CD14-positive monocyte (primary cell): ENCODE measurements at regions not wholly inside any gene's neighbourhood (a gene's known extent, or its start where the extent isn't known, plus 50 kb on each side); places are given as distances from the start of the nearest gene placed in this dataset.

ENCODE experiments used
- DNase-seq, 3 donors: peaks; one replicate each; pipeline ENCODE4 v3.0.0-alpha.2; 2011 to 2022
- H2AFZ ChIP-seq: 2 replicates; pipeline ENCODE4 v1.6.0; 2012; ENCODE audit warnings: mild to moderate bottlenecking, low read depth, low read length, inconsistent platforms; ENCODE audit not compliant: insufficient read depth, poor library complexity, severe bottlenecking
- H3K27ac ChIP-seq, 2 donors: 1 replicate in 1 of 2; 2 replicates in 1 of 2; pipeline ENCODE4 v1.5.1; 2012 to 2013; ENCODE audit warnings: low read length in 2 of 2, control low read depth in 1 of 2, inconsistent platforms in 1 of 2, low read depth in 1 of 2, mild to moderate bottlenecking in 1 of 2
- H3K27me3 ChIP-seq, 2 donors: one replicate each; pipeline versions ENCODE4 v1.6.0 to v1.6.1; 2011 to 2013; ENCODE audit warnings: low read length in 2 of 2; ENCODE audit not compliant: control insufficient read depth in 2 of 2, insufficient read depth in 2 of 2
- H3K36me3 ChIP-seq, 2 donors: replicated peaks in 1 of 2; 1 replicate in 1 of 2; 2 replicates in 1 of 2; pipeline versions ENCODE4 v1.5.1 to v1.6.1; 2012 to 2013; ENCODE audit warnings: low read length in 2 of 2, control low read depth in 1 of 2, inconsistent platforms in 1 of 2, mild to moderate bottlenecking in 1 of 2; ENCODE audit not compliant: insufficient read depth in 2 of 2, control insufficient read depth in 1 of 2
- H3K4me1 ChIP-seq, 2 donors: 1 replicate in 1 of 2; 2 replicates in 1 of 2; pipeline versions ENCODE4 v1.5.1 to v1.6.1; 2012 to 2013; ENCODE audit warnings: low read length in 2 of 2, control low read depth in 1 of 2, inconsistent platforms in 1 of 2, mild to moderate bottlenecking in 1 of 2, moderate library complexity in 1 of 2; ENCODE audit not compliant: insufficient read depth in 2 of 2, control insufficient read depth in 1 of 2
- H3K4me2 ChIP-seq: replicated peaks from 2 replicates; pipeline ENCODE3; 2012; ENCODE audit warnings: low read length, moderate library complexity, mild to moderate bottlenecking; ENCODE audit not compliant: poor library complexity, severe bottlenecking; ENCODE audit errors: extremely low read depth
- H3K4me3 ChIP-seq, 3 experiments: fragments of 200-600 bp in 1 of 3; sonication (generic) in 1 of 3; replicated peaks in 1 of 3; 1 replicate in 2 of 3; 2 replicates in 1 of 3; pipeline ENCODE4 v1.5.1; 2011 to 2013; ENCODE audit warnings: low read length in 3 of 3, mild to moderate bottlenecking in 3 of 3, control low read depth in 2 of 3, low read depth in 2 of 3, inconsistent platforms in 1 of 3, moderate library complexity in 1 of 3
- H3K79me2 ChIP-seq: 2 replicates; pipeline ENCODE4 v1.6.0; 2012; ENCODE audit warnings: mild to moderate bottlenecking, control low read depth, inconsistent platforms, low read length, moderate library complexity; ENCODE audit not compliant: insufficient read depth
- H3K9ac ChIP-seq: 2 replicates; pipeline ENCODE4 v1.6.0; 2017; ENCODE audit warnings: low read length, mild to moderate bottlenecking; ENCODE audit not compliant: insufficient read depth, poor library complexity, severe bottlenecking
- H3K9me3 ChIP-seq, 2 donors: replicated peaks in 1 of 2; 1 replicate in 1 of 2; 2 replicates in 1 of 2; pipeline versions ENCODE4 v1.5.1 to v1.6.1; 2012 to 2013; ENCODE audit warnings: low read length in 2 of 2, control low read depth in 1 of 2; ENCODE audit not compliant: control insufficient read depth in 1 of 2, insufficient read depth in 1 of 2
- H4K20me1 ChIP-seq: 2 replicates; pipeline ENCODE4 v1.6.0; 2012; ENCODE audit warnings: mild to moderate bottlenecking, low read length, control low read depth, moderate library complexity; ENCODE audit not compliant: insufficient read depth
- H3K27ac Mint-ChIP-seq, 7 donors: one replicate each; pipeline ENCODE4 v1.8.0; 2020; ENCODE audit warnings: mild to moderate bottlenecking in 7 of 7, mixed read lengths in 7 of 7, moderate library complexity in 6 of 7, inconsistent platforms in 2 of 7
- H3K27me3 Mint-ChIP-seq, 3 donors: one replicate each; pipeline ENCODE4 v1.8.0; 2021 to 2022; ENCODE audit warnings: low read depth in 3 of 3, mild to moderate bottlenecking in 3 of 3, mixed read lengths in 3 of 3, moderate library complexity in 3 of 3, inconsistent platforms in 1 of 3
- H3K36me3 Mint-ChIP-seq, 2 donors: one replicate each; pipeline ENCODE4 v1.8.0; 2020; ENCODE audit warnings: mixed read lengths in 2 of 2, inconsistent platforms in 1 of 2, mild to moderate bottlenecking in 1 of 2
- H3K4me1 Mint-ChIP-seq: one replicate; pipeline ENCODE4 v1.8.0; 2020; ENCODE audit warnings: mild to moderate bottlenecking, mixed read lengths
- H3K4me3 Mint-ChIP-seq, 2 donors: one replicate each; pipeline ENCODE4 v1.8.0; 2020; ENCODE audit warnings: mild to moderate bottlenecking in 2 of 2, mixed read lengths in 2 of 2, moderate library complexity in 1 of 2
- H3K9me3 Mint-ChIP-seq, 7 donors: one replicate each; pipeline ENCODE4 v1.8.0; 2020 to 2022; ENCODE audit warnings: mixed read lengths in 7 of 7, mild to moderate bottlenecking in 6 of 7, moderate library complexity in 6 of 7, inconsistent platforms in 2 of 7
- WGBS: methylation state at CpG from one replicate; pipeline ENCODE4 v1.1.5; 2013; ENCODE audit warnings: missing lambda C conversion rate; ENCODE audit not compliant: insufficient coverage; 5-methylcytosine and 5-hydroxymethylcytosine counted together
- intact Hi-C, 2 donors: fragments of 100-400 bp; cut with micrococcal nuclease; formaldehyde crosslinking; loops; one replicate each; pipeline versions ENCODE4 v1.15.0 to v1.15.1; 2023
- TF ChIP-seq, protein P1 (sequence below): fragments of 200-600 bp; IDR thresholded peaks from one replicate; pipeline ENCODE4 v1.8.0; 2022; ENCODE audit warnings: antibody characterized with exemption, mild to moderate bottlenecking

DNA sequence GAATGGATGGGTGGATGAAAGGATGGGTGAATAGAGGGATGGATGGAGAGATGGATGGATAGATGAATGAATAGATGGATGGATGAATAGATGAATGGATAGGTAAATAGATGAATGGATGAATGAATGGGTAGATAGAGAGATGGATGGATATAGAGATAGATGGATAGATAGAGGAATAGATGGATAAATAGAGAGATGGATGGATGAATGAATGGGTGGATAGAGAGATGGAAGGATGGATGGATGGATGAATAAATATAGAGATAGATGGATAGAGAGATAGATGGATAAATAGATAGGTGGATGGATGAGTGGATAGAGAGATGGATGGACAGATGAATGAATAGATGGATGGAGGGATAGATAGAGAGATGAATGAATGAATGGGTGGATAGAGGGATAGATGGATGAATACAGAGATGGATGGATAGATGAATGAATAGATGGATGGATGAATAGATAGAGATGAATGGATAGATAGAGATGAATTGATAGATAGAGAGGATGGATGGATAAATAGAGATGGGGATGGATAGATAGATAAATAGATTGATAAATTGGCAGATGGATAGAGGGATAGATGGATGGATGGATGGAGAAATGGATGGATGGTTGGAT is 106.7 kb upstream of the SOX1 start:
- Histone ChIP-seq H3K9me3 (peaks cover 0 to 6% of the 10 kb centered on the region in 2 donors), H2AFZ (no peak overlapping the region), H3K4me3 (no peak overlapping the region), H3K27me3 (no peaks in the 10 kb centered on the region), H4K20me1 (no peaks in the 10 kb centered on the region), H3K4me1 (no peaks in the 10 kb centered on the region), H3K9ac (no peak overlapping the region), H3K79me2 (no peaks in the 10 kb centered on the region), H3K4me2 (no peak overlapping the region), H3K36me3 (no peaks in the 10 kb centered on the region), H3K27ac (no peak overlapping the region)
- DNase-seq = no peak
- H3K27me3 Mint-ChIP-seq = no peaks in the 10 kb centered on the region
- no peak overlapping the region for H3K4me3 Mint-ChIP-seq
- H3K36me3 Mint-ChIP-seq = no peaks in the 10 kb centered on the region
- intact Hi-C loops = no loop called here
- TF ChIP-seq, protein P1, sequence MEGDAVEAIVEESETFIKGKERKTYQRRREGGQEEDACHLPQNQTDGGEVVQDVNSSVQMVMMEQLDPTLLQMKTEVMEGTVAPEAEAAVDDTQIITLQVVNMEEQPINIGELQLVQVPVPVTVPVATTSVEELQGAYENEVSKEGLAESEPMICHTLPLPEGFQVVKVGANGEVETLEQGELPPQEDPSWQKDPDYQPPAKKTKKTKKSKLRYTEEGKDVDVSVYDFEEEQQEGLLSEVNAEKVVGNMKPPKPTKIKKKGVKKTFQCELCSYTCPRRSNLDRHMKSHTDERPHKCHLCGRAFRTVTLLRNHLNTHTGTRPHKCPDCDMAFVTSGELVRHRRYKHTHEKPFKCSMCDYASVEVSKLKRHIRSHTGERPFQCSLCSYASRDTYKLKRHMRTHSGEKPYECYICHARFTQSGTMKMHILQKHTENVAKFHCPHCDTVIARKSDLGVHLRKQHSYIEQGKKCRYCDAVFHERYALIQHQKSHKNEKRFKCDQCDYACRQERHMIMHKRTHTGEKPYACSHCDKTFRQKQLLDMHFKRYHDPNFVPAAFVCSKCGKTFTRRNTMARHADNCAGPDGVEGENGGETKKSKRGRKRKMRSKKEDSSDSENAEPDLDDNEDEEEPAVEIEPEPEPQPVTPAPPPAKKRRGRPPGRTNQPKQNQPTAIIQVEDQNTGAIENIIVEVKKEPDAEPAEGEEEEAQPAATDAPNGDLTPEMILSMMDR = peak; percentile 38
- no peaks in the 10 kb centered on the region for H3K4me1 Mint-ChIP-seq
- peaks cover 0 to 11% (median 6%) of the 10 kb centered on the region in 7 donors for H3K9me3 Mint-ChIP-seq
- H3K27ac Mint-ChIP-seq = no peak overlapping the region

GRCh38 chr13:111961236-111961635 is 105.7 kb upstream of the SOX1 start:
- Mint-ChIP-seq H3K4me1 (no peaks in the 10 kb centered on the region), H3K4me3 (no peak overlapping the region), H3K27me3 (no peaks in the 10 kb centered on the region), H3K36me3 (no peaks in the 10 kb centered on the region), H3K27ac (no peak overlapping the region), H3K9me3 (peaks cover 0 to 11% (median 8%) of the 10 kb centered on the region in 7 donors)
- peaks cover 0 to 5% of the 10 kb centered on the region in 2 donors for H3K9me3 ChIP-seq
- H2AFZ ChIP-seq = no peak overlapping the region
- H3K27ac ChIP-seq = no peak overlapping the region
- H3K4me1 ChIP-seq = no peaks in the 10 kb centered on the region
- TF ChIP-seq, protein P1 = no peak
- H3K4me2 ChIP-seq = no peak overlapping the region
- no peaks in the 10 kb centered on the region for H3K79me2 ChIP-seq
- 88% methylated on average over 9 of the region's 10 CpGs for WGBS
- no peaks in the 10 kb centered on the region for H3K36me3 ChIP-seq
- no peaks in the 10 kb centered on the region for H4K20me1 ChIP-seq
- H3K27me3 ChIP-seq = no peaks in the 10 kb centered on the region
- no peak for DNase-seq
- H3K4me3 ChIP-seq = no peak overlapping the region
- no peak overlapping the region for H3K9ac ChIP-seq
- intact Hi-C loops = no loop called here
